ENCODE measurements at regions not wholly inside any gene's neighbourhood (a gene's known extent, or its start where the extent isn't known, plus 50 kb on each side); places are given as distances from the start of the nearest gene placed in this dataset.

- DNase-seq (no peak), ATAC-seq (no peak)
- peaks cover 48% of the 10 kb centered on the region for H3K27me3 Mint-ChIP-seq
- no peaks in the 10 kb centered on the region for H3K4me1 Mint-ChIP-seq
- H3K27ac Mint-ChIP-seq = no peak overlapping the region
- no peaks in the 10 kb centered on the region for H3K36me3 Mint-ChIP-seq (ENCODE audit: low read depth)
- no peaks in the 10 kb centered on the region for H3K9me3 ChIP-seq (ENCODE audit: control insufficient read depth, low read length, poor library complexity, severe bottlenecking)
- H3K4me3 Mint-ChIP-seq = no peak overlapping the region
Measured at GRCh38 chr2:151175864-151176263, 85.8 kb downstream of the RBM43 start.

DNA sequence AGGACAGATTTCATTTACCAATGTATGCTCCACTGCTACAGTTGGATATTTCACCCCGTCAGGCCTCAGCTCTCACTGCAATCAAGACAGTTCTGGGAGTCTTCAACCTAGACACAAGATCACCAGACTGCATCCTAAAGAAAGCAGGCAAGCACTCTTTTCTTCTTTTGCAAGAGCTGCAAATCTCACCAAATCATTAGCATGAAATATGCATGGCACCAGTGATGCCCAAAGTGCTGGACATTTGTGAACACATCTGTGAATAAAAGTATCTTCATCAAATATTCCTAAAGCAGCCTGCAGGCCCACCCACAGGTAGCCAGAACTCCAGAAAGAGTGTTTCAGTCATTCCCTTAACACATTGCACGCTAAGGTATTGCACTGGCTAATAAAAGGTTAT, 87.5 kb downstream of the RBM43 start:
- no peak overlapping the region for H3K27ac Mint-ChIP-seq
- no peaks in the 10 kb centered on the region for H3K4me1 Mint-ChIP-seq
- H3K36me3 Mint-ChIP-seq (ENCODE audit: low read depth) = no peaks in the 10 kb centered on the region
- no peaks in the 10 kb centered on the region for H3K9me3 ChIP-seq (ENCODE audit: control insufficient read depth, low read length, poor library complexity, severe bottlenecking)
- DNase-seq (no peak), ATAC-seq (no peak)
- peaks cover 41% of the 10 kb centered on the region for H3K27me3 Mint-ChIP-seq
- no peak overlapping the region for H3K4me3 Mint-ChIP-seq

GRCh38 chr2:151171186-151171585, 90.5 kb downstream of the RBM43 start:
- Mint-ChIP-seq H3K4me3 (no peak overlapping the region), H3K27ac (no peak overlapping the region), H3K36me3 (ENCODE audit: low read depth) (no peaks in the 10 kb centered on the region), H3K4me1 (no peaks in the 10 kb centered on the region), H3K27me3 (peaks cover 24% of the 10 kb centered on the region)
- DNase-seq (no peak), ATAC-seq (no peak)
- H3K9me3 ChIP-seq (ENCODE audit: control insufficient read depth, low read length, poor library complexity, severe bottlenecking) = no peaks in the 10 kb centered on the region

- Mint-ChIP-seq H3K27me3 (peaks cover 50% of the 10 kb centered on the region), H3K36me3 (ENCODE audit: low read depth) (no peaks in the 10 kb centered on the region), H3K27ac (no peak overlapping the region), H3K4me3 (no peak overlapping the region), H3K4me1 (no peaks in the 10 kb centered on the region)
- DNase-seq (no peak), ATAC-seq (no peak)
- H3K9me3 ChIP-seq (ENCODE audit: control insufficient read depth, low read length, poor library complexity, severe bottlenecking) = no peaks in the 10 kb centered on the region
Measured at GRCh38 chr2:151166410-151166809, 95.3 kb downstream of the RBM43 start.

DNA sequence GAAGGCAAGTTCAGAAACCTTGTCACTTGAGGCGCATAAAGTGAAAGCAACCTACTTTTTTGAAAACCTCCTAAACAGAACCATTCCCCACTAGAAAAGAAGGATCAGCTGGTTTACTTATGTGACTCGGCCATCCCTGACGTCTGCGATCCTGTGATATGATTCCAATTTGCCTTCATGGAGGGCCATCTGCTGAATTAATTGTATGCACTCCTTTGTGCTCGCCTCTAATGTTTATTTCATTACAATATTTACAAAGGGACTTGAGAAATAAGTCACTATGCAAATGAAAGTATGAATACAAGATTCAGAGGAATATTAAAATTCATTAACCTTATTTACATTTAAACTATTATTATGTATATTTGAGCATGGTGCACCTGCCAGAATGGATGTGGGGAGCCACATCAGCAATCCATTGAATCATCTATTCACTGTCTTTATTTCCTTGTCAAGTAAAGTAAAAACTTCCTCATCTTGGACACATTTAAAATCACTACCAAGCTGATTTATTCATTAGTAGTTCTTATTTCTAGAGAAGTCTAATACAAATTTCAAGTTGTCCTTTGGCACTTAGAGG, 96.5 kb downstream of the RBM43 start:
- peaks cover 53% of the 10 kb centered on the region for H3K27me3 Mint-ChIP-seq
- no peaks in the 10 kb centered on the region for H3K4me1 Mint-ChIP-seq
- no peak overlapping the region for H3K27ac Mint-ChIP-seq
- no peaks in the 10 kb centered on the region for H3K36me3 Mint-ChIP-seq (ENCODE audit: low read depth)
- H3K9me3 ChIP-seq (ENCODE audit: control insufficient read depth, low read length, poor library complexity, severe bottlenecking) = no peaks in the 10 kb centered on the region
- no peak for DNase-seq
- ATAC-seq = no peak
- H3K4me3 Mint-ChIP-seq = no peak overlapping the region

GRCh38 chr2:151161821-151162551, 99.7 kb downstream of the RBM43 start:
- Mint-ChIP-seq H3K27ac (no peak overlapping the region), H3K36me3 (ENCODE audit: low read depth) (no peaks in the 10 kb centered on the region), H3K4me3 (no peak overlapping the region), H3K27me3 (peaks cover 57% of the 10 kb centered on the region), H3K4me1 (no peaks in the 10 kb centered on the region)
- ATAC-seq (no peak), DNase-seq (no peak)
- H3K9me3 ChIP-seq (ENCODE audit: control insufficient read depth, low read length, poor library complexity, severe bottlenecking) = no peaks in the 10 kb centered on the region

GRCh38 chr2:151159109-151159662, 102.5 kb downstream of the RBM43 start:
- peaks cover 45% of the 10 kb centered on the region for H3K27me3 Mint-ChIP-seq
- no peak overlapping the region for H3K27ac Mint-ChIP-seq
- DNase-seq (no peak), ATAC-seq (no peak)
- no peaks in the 10 kb centered on the region for H3K9me3 ChIP-seq (ENCODE audit: control insufficient read depth, low read length, poor library complexity, severe bottlenecking)
- no peaks in the 10 kb centered on the region for H3K4me1 Mint-ChIP-seq
- H3K36me3 Mint-ChIP-seq (ENCODE audit: low read depth) = no peaks in the 10 kb centered on the region
- H3K4me3 Mint-ChIP-seq = no peak overlapping the region

DNA sequence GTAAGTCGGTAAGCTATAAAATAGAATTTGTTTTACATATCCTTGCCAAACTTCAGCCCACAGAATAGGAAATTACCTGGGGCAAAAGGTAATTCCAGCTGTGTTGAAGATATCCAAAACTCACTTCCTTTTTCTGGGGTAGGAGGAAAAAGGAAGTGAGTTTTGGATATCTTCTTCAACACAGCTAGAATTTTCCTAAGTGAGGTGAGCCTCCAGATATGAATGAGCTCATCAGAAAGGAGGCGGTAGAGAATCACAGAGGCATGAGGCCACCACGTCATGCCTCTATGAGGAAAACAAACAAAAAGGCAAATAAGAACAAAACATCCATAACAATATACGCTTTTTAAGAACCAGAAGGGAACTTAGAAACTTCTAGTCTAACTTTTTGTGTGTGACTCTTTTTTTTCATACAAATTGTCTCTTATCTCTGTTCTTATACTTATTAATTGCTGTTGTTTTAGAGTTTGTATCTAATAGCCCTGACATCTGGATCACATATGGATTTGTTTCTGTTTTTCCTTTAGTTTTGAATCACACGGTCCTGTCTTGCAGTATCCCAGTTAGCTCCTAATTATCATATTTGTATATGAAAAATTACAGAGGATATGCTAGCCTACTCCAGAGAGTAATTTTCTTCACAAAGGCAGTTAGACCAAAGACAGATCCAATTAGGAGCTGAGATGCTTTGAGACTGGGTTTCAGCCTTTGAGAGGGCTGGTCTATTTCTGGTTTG, 104.5 kb downstream of the RBM43 start:
- H3K4me1 Mint-ChIP-seq = no peaks in the 10 kb centered on the region
- no peaks in the 10 kb centered on the region for H3K9me3 ChIP-seq (ENCODE audit: control insufficient read depth, low read length, poor library complexity, severe bottlenecking)
- ATAC-seq = no peak
- no peaks in the 10 kb centered on the region for H3K36me3 Mint-ChIP-seq (ENCODE audit: low read depth)
- no peak overlapping the region for H3K27ac Mint-ChIP-seq
- peaks cover 36% of the 10 kb centered on the region for H3K27me3 Mint-ChIP-seq
- DNase-seq = no peak
- no peak overlapping the region for H3K4me3 Mint-ChIP-seq

GRCh38 chr2:151156431-151156830, 105.2 kb downstream of the RBM43 start:
- H3K9me3 ChIP-seq (ENCODE audit: control insufficient read depth, low read length, poor library complexity, severe bottlenecking) = no peaks in the 10 kb centered on the region
- no peak overlapping the region for H3K27ac Mint-ChIP-seq
- no peaks in the 10 kb centered on the region for H3K36me3 Mint-ChIP-seq (ENCODE audit: low read depth)
- H3K4me3 Mint-ChIP-seq = no peak overlapping the region
- no peaks in the 10 kb centered on the region for H3K4me1 Mint-ChIP-seq
- DNase-seq (no peak), ATAC-seq (no peak)
- peaks cover 35% of the 10 kb centered on the region for H3K27me3 Mint-ChIP-seq

DNA sequence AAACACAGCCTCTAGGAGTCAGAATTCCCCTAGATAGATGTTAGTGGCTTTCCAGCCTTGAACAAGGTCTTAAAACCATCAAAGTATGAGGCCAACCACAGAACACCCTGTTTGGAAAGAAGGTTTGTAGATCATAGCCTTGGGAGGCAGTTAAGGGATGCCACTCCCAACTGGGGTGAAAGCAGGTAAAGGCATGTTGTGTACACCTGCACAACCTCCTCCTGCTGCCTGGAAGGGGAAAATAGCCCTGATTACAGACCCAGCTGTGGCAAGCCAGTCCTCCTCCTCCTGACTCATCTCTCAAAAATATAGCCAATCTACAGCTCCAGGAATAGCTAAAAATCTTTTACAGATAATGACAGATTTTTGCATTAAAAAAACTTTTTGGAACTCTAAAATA, 108.1 kb downstream of the RBM43 start:
- DNase-seq = no peak
- Mint-ChIP-seq H3K27me3 (peaks cover 50% of the 10 kb centered on the region), H3K27ac (no peak overlapping the region), H3K4me1 (no peaks in the 10 kb centered on the region), H3K36me3 (ENCODE audit: low read depth) (no peaks in the 10 kb centered on the region), H3K4me3 (no peak overlapping the region)
- no peak for ATAC-seq
- H3K9me3 ChIP-seq (ENCODE audit: control insufficient read depth, low read length, poor library complexity, severe bottlenecking) = no peaks in the 10 kb centered on the region

DNA sequence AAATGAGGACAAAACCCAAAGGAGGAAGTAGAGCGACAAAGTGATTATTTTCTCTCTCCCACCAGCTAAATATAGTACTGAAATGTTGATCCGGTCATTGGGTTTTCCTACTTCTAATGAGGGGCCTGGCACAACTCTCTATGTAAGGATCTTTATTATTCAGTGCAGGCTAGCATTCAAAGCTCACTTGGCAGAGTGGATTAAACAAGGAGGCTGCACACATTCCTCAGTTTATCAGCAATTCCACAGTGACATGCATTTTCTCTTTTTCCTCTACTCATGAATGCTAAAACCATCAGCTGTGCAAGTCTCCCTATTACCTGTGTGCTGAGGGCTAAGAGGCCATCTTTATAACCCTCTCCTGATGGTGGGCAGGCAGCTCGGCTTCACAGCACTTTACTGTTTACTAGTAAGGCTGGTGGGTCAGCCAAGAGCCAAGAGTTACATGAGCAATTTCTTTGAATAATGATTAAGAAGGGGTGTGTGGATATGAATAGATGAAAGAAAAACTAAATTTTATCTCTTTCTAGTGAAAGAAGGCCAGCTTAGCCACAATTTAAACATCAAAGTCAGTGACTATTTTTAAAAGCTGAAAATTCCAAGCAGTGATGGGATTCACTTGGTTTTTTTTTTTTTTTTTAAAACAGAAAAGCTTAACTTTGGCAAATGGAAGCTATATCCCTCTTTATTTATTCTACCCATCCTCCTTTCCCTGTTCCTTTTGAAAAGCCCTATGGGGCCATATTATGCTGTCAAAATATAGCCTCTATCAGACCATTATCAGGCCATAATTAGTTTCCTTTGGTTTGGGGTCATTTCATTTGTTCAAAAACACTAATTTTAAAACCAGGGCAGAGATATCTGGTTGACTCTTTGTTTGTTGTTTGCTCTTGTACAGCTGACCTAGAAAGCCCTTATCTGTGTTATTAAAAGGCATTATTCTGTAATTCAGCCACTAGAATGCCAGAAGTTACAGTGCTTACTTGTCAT, 111.0 kb downstream of the RBM43 start:
- no peaks in the 10 kb centered on the region for H3K9me3 ChIP-seq (ENCODE audit: control insufficient read depth, low read length, poor library complexity, severe bottlenecking)

GRCh38 chr2:151138507-151138906, 123.2 kb downstream of the RBM43 start:
- Mint-ChIP-seq H3K4me3 (no peak overlapping the region), H3K27me3 (no peaks in the 10 kb centered on the region)
- no peak for DNase-seq

More for the DNA sequence above, 111.0 kb downstream of the RBM43 start:
- no peak for DNase-seq
- H3K4me1 Mint-ChIP-seq = no peaks in the 10 kb centered on the region
- no peak overlapping the region for H3K27ac Mint-ChIP-seq
- H3K36me3 Mint-ChIP-seq (ENCODE audit: low read depth) = no peaks in the 10 kb centered on the region
- H3K27me3 Mint-ChIP-seq = peaks cover 50% of the 10 kb centered on the region
- H3K4me3 Mint-ChIP-seq = no peak overlapping the region
- no peak for ATAC-seq

More at GRCh38 chr2:151138507-151138906, 123.2 kb downstream of the RBM43 start:
- Mint-ChIP-seq H3K36me3 (ENCODE audit: low read depth) (no peaks in the 10 kb centered on the region), H3K27ac (no peak overlapping the region), H3K4me1 (peaks cover 5% of the 10 kb centered on the region)
- ATAC-seq = no peak
- no peaks in the 10 kb centered on the region for H3K9me3 ChIP-seq (ENCODE audit: control insufficient read depth, low read length, poor library complexity, severe bottlenecking)
